ENCODE measurements at regions not wholly inside any gene's neighbourhood (a gene's known extent, or its start where the extent isn't known, plus 50 kb on each side); places are given as distances from the start of the nearest gene placed in this dataset.
A peak's percentile ranks its signal among the peaks of the same experiment; 100 is the strongest.

DNA sequence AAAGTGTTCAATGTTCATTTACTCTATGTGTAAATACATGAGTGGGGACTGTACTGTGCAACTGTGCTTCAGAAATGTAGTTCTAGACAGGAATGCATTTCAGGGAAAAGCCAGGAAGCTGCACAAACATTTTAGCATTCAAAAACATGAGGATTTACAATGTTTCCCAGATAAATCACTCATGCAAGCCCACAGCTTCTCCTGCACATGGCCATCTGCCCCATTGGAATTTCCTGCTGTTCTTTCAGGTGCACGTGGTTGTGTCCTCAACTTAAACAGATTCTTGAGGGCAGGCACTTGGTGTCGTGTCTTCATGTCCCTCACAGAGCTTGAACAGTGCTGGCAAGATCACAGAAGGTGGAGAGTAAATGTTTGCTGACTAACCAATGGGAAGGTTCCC is 101.5 kb downstream of the UNC5CL start:
- DNase-seq (ENCODE audit: low spot score), result no peak

DNA sequence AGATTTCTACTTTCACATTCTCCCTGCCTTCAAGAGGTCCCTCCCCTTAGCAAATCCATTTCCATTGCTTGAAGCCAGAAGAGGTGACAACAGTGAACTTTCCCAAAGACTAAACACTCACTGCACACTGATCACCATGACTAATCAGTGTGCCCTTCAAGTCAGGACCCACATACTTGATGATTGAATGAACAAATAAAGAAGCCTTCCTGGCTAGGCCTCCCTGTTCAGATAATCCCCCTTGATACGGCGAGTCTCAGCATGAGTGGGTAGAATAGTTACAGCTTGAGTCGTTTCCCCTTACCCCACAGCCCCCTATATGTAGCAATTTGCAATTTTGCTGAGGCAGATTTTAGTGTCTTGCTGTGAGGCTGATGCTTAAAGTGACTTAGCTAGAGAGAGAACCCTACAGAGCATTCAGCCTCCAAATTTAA is 102.2 kb downstream of the UNC5CL start:
- peak; percentile 56 for DNase-seq (ENCODE audit: low spot score)

- no peak for DNase-seq (ENCODE audit: low spot score)
Measured at GRCh38 chr6:40933864-40934263, 105.2 kb downstream of the UNC5CL start.

DNA sequence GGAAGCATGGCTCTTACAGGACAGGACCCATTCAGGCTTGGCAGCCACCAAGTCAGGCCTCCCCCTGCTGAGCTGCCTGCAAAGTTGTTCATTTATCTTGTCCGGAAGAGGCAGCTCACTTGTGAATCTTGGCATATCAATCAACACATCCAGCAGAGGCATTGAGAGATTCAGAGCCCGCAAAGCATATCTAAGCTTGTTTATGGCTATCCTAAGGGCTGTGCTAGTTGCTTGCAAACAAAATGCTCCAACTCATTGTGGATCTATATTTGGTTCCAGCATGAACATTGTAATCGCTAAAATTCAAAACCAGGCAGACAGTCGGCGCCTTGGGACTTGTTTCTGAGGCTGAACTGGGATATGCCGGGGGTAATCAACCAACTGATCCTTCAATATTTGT is 106.1 kb downstream of the UNC5CL start:
- no peak for DNase-seq (ENCODE audit: low spot score)

DNA sequence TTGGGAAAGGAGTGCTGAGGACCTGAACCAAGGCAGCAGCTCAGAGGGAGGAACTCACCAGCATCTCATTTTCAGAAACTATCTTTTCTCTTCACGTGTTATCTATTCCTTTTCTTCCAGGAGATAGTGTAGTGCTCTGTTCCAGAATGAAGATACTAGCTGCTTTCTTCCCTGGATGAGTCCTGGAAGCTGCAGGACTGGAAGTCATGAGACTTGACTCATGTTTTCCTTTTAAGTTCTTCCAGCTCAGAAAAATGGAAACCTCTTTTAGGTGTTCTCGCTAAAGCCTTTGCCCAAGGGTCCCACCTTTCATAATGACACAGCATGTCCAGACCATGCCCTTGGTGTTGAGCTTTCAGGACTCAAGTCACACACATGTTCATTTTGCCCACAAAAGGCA is 106.7 kb downstream of the UNC5CL start:
- no peak for DNase-seq (ENCODE audit: low spot score)

- DNase-seq (ENCODE audit: low spot score), result no peak
Measured at GRCh38 chr6:40931931-40932330, 107.1 kb downstream of the UNC5CL start.

DNA sequence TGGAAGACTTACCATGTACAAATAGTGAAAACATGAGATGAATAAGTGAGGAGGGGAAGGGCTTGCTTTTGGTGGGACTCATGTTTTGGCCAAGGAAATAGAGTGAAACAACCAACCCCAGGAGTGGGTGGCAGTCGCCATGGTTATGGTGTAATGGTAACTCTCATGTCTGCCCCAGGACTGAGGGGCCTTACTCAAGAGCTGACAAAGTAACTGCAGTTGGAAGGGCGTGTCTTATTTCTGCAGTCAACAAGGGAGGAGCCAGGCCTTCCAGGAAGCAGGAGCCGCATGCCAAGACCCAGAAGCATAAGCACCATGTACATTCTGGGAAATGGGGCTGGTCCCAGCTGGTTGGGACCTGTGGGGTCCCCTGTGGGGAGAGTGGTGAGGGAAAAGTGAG is 108.5 kb downstream of the UNC5CL start:
- peak; percentile 55 for DNase-seq (ENCODE audit: low spot score)

DNA sequence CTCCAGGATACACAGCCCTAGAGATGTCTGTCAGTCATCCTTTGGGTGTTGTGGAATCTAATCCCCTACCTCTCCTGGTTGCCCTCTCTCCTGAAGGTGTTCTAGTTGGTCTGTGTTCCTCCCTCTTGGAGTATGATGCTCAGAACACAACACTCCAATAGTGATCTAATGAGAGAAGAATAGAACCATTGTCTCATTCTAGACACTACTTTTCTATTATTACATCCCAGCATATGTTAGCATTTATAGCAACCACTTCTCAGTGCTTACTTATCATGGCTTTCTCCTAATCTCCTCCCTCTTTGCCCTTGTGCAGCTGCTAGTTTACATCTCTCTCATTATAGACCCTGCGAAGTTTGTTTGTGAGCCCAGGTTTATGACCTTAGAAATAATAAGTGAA is 109.0 kb downstream of the UNC5CL start:
- no peak for DNase-seq (ENCODE audit: low spot score)

- DNase-seq (ENCODE audit: low spot score), result no peak
Measured at GRCh38 chr6:40929176-40929575, 109.8 kb downstream of the UNC5CL start.

GRCh38 chr6:40928763-40929162 is 110.3 kb downstream of the UNC5CL start:
- DNase-seq (ENCODE audit: low spot score), result no peak

DNA sequence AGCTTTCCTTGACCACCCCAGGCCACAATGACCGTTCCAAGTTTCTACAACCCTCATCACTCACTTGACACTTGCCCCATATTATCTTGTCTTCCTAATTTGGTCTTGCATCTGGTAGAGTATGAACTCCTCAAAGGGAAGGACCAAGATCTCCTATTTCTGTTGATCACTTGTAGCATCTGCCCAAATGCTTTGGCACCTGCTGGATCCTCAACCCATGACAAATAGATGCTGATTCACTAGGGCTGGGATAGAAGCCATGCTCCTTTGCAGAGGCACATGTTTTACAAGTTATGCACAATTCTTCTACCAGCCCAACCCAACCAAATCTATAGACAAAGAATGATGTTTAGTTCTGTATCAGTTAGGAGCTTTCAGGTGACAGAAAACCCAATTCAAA is 110.7 kb downstream of the UNC5CL start:
- no peak for DNase-seq (ENCODE audit: low spot score)

- DNase-seq (ENCODE audit: low spot score), result no peak
Measured at GRCh38 chr6:40925341-40925740, 113.7 kb downstream of the UNC5CL start.

DNA sequence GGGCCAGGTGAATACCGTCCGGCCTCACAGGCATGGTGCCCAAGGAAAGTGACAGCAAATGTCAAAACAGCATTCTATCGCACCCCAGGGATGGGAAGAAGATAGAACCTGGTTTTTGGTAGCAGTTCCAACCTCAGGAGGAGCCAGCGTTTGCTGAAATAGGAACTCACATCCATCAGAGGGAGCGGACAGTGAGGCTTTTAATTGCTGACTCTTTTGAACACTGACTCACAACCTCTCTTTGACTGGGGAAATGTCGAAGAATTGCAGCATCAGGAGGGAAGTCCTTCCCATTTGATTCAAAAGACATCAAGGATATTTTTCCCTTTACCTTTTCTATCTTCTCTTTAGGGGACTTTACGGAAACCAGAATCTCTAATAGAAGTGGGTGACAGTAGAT is 114.2 kb downstream of the UNC5CL start:
- no peak for DNase-seq (ENCODE audit: low spot score)

DNA sequence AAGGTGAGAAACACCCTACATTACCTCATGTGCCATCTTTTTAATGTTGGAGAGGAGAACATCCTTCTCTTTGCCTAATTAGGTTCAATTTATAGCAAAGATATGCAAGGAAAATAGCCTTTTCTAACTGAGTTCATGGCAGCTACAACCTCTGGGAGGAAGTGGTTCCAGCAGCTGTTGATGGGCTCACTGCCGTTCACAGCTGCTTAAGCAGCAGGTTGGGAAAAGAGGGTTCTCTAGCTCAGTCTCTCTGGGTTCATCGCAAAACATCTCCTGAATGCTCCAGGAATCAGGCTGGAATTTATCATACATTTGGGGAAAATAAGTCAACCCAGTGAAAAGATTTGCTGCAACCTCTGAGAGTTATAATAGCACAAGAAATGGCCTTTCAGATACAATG is 115.1 kb downstream of the UNC5CL start:
- DNase-seq (ENCODE audit: low spot score), result no peak

GRCh38 chr6:40923326-40923725 is 115.7 kb downstream of the UNC5CL start:
- DNase-seq (ENCODE audit: low spot score), result no peak

- peak; percentile 24 for DNase-seq (ENCODE audit: low spot score)
Measured at GRCh38 chr6:40922281-40922680, 116.7 kb downstream of the UNC5CL start.

GRCh38 chr6:40918040-40918651 is 120.9 kb downstream of the UNC5CL start:
- DNase-seq (ENCODE audit: low spot score), result no peak

- no peak for DNase-seq (ENCODE audit: low spot score)
Measured at GRCh38 chr6:40917603-40918002, 121.4 kb downstream of the UNC5CL start.

- DNase-seq (ENCODE audit: low spot score), result no peak
Measured at GRCh38 chr6:40916845-40917244, 122.2 kb downstream of the UNC5CL start.

DNA sequence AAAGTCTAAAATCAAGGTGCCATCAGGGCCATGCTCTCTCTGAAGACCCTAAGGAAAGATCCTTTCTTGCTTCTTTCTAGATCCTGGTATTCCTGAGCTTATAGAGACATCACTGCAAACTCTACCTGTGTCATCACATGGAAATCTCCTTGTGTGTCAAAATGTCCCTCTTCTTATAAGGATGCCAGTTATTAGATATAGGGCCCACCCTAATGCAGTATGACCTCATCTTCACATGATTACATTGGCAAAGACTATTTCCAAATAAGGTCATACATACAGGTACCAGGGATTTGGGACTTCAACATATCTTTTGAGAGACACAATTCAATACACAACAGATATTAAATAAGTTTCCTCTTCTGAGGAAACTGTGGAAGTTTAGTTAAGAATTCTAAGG is 123.9 kb downstream of the UNC5CL start:
- no peak for DNase-seq (ENCODE audit: low spot score)

DNA sequence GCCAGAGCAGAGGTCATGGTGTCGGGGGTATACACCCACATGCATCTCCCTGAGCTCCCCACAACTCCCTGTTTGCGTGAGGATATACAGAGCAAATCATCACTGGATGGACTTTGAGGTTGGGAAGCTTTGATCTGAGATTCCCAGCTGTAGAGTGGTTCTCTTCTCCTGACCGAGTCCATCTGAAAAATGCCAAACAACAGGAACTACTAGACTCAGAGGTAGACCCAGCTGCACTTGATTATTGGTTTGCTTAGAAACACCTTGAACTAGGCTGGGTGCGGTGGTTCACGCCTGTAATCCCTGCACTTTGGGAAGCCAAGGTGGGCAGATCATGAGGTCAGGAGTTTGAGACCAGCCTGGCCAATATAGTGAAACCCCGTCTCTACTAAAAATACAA is 125.0 kb downstream of the UNC5CL start:
- DNase-seq (ENCODE audit: low spot score), result no peak

GRCh38 chr6:40912158-40912946 is 126.7 kb downstream of the UNC5CL start:
- DNase-seq (ENCODE audit: low spot score), result peak; percentile 92

DNA sequence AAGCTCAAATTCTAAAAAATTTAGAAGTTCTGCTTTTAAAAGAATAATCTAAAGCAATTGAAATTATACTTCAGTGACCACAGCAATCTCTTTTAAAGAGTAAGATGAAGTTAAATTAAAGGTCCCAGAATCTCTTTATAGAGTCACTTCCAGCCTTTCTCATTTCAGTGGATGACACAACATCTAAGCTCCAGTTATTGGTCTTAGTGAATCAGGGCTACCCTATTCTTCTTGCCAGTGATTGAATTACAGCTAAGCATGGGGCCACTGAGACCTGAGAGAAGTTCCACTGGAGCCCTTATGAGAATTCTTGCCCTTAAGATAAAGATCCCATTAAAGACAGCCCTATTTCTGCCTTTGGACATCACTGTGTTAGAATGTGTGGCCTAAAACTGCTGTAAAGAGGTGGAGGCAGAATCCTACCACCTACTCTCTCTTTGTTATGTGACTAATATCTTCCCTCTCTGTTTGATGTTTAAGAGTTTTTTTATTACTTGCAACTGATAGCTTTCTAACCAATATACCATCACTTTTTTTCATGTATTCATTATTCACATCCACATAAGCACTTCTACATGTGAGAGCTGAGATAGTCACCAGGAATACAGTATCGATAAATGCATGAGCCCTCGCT is 128.6 kb downstream of the UNC5CL start:
- no peak for DNase-seq (ENCODE audit: low spot score)
